ENCODE measurements at regions not wholly inside any gene's neighbourhood (a gene's known extent, or its start where the extent isn't known, plus 50 kb on each side); places are given as distances from the start of the nearest gene placed in this dataset.
A peak's percentile ranks its signal among the peaks of the same experiment; 100 is the strongest.

GRCh38 chr3:162007722-162008121 lies 511.1 kb downstream of the OTOL1 start:
- no peaks in the 10 kb centered on the region for H3K36me3 ChIP-seq (ENCODE audit: control insufficient read depth, insufficient read depth, low read length)
- DNase-seq (ENCODE audit: low read depth): peak; percentile 6
- ChIA-PET CTCF (no interaction called here), POLR2A (no interaction called here)
- TF ChIP-seq CTCF (IDR thresholded peaks at IDR 0.05; ENCODE audit: insufficient read depth, low read depth, low read length): no peak
- no peaks in the 10 kb centered on the region for H3K27me3 ChIP-seq (ENCODE audit: control insufficient read depth, insufficient read depth, low read length)
- no peak overlapping the region for H3K4me3 ChIP-seq (ENCODE audit: low read depth, low read length)

- Histone ChIP-seq H3K27me3 (ENCODE audit: control insufficient read depth, insufficient read depth, low read length) (no peaks in the 10 kb centered on the region), H3K4me3 (ENCODE audit: low read depth, low read length) (no peak overlapping the region), H3K36me3 (ENCODE audit: control insufficient read depth, insufficient read depth, low read length) (no peaks in the 10 kb centered on the region)
- CTCF ChIA-PET: no interaction called here
- no peak for TF ChIP-seq CTCF (IDR thresholded peaks at IDR 0.05; ENCODE audit: insufficient read depth, low read depth, low read length)
- no peak for DNase-seq (ENCODE audit: low read depth)
- POLR2A ChIA-PET: no interaction called here
These were observed 516.0 kb downstream of the OTOL1 start for GRCh38 chr3:162012633-162013032.

GRCh38 chr3:162014284-162014683 lies 517.7 kb downstream of the OTOL1 start:
- Histone ChIP-seq H3K27me3 (ENCODE audit: control insufficient read depth, insufficient read depth, low read length) (no peaks in the 10 kb centered on the region), H3K4me3 (ENCODE audit: low read depth, low read length) (no peak overlapping the region), H3K36me3 (ENCODE audit: control insufficient read depth, insufficient read depth, low read length) (no peaks in the 10 kb centered on the region)
- ChIA-PET CTCF (no interaction called here), POLR2A (no interaction called here)
- DNase-seq (ENCODE audit: low read depth): no peak
- TF ChIP-seq CTCF (IDR thresholded peaks at IDR 0.05; ENCODE audit: insufficient read depth, low read depth, low read length): no peak

GRCh38 chr3:162015856-162016255 lies 519.2 kb downstream of the OTOL1 start:
- POLR2A ChIA-PET: no interaction called here
- CTCF ChIA-PET: no interaction called here
- Histone ChIP-seq H3K36me3 (ENCODE audit: control insufficient read depth, insufficient read depth, low read length) (no peaks in the 10 kb centered on the region), H3K4me3 (ENCODE audit: low read depth, low read length) (no peak overlapping the region), H3K27me3 (ENCODE audit: control insufficient read depth, insufficient read depth, low read length) (no peaks in the 10 kb centered on the region)
- DNase-seq (ENCODE audit: low read depth): no peak
- no peak for TF ChIP-seq CTCF (IDR thresholded peaks at IDR 0.05; ENCODE audit: insufficient read depth, low read depth, low read length)

- no peak overlapping the region for H3K4me3 ChIP-seq (ENCODE audit: low read depth, low read length)
- no peak for DNase-seq (ENCODE audit: low read depth)
- POLR2A ChIA-PET: no interaction called here
- TF ChIP-seq CTCF (IDR thresholded peaks at IDR 0.05; ENCODE audit: insufficient read depth, low read depth, low read length): no peak
- H3K36me3 ChIP-seq (ENCODE audit: control insufficient read depth, insufficient read depth, low read length): no peaks in the 10 kb centered on the region
- H3K27me3 ChIP-seq (ENCODE audit: control insufficient read depth, insufficient read depth, low read length): no peaks in the 10 kb centered on the region
- CTCF ChIA-PET: no interaction called here
These were observed 523.2 kb downstream of the OTOL1 start for GRCh38 chr3:162019817-162020216.
